CD4-positive, alpha-beta T cell treated with Interleukin-6 for 4 hours (primary cell): ENCODE measurements at regions not wholly inside any gene's neighbourhood (a gene's known extent, or its start where the extent isn't known, plus 50 kb on each side); places are given as distances from the start of the nearest gene placed in this dataset.
"Not testable (repeated sequence)": the region's sequence is repeated elsewhere in the genome, so short reads cannot be mapped to it uniquely, and the experiment has no call there.

Experiments
- DNase-seq: peaks from one replicate; pipeline ENCODE4 v3.0.0-alpha.2; 2020; ENCODE audit warnings: mixed read lengths

GRCh38 chr3:159482241-159482993 lies 506.2 kb upstream of the IL12A start:
- no peak for DNase-seq

- no peak for DNase-seq
Observed at GRCh38 chr3:159482994-159483367, 505.7 kb upstream of the IL12A start.

- DNase-seq = no peak
Observed at GRCh38 chr3:159486580-159486979, 502.1 kb upstream of the IL12A start.

- no peak for DNase-seq
Observed at GRCh38 chr3:159487304-159487703, 501.3 kb upstream of the IL12A start.

DNA sequence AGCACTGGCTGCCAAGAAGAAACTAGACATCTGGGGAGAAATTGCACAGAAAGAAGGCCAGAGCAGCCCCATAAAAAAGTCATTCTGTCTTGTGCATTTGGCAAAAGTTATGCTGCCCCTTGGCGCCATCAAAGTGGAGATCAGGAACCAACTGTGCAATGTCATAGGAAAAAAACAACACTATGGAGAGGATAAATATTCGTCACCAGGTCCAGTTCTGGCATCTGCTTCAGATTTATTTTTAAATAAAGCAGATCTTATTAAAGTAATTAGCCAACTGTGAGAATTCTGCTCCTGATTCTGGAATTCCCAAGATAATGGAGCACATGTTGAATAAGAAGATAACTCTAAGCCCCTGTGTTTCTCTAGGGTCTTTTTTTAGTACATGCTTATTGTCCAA lies 500.0 kb upstream of the IL12A start:
- no peak for DNase-seq

DNA sequence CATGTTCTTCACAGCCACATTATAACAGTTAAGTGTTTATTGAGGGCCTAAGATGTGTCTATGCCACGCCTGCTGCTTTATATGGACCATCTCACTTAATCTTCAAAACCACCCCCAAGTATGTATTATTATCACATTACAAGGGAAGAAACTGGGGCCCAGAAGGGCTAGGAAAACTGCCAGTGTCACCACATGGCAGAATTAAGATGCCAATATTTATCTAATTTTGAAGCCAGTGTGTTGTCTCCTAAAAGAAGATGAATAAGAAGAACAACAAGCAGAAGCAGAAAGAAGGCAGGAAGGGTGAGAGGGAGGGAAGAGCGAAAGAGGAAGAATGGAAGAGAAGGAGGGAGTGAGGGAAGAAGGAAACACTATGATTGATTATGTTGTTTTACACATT lies 491.3 kb upstream of the IL12A start:
- DNase-seq = no peak

DNA sequence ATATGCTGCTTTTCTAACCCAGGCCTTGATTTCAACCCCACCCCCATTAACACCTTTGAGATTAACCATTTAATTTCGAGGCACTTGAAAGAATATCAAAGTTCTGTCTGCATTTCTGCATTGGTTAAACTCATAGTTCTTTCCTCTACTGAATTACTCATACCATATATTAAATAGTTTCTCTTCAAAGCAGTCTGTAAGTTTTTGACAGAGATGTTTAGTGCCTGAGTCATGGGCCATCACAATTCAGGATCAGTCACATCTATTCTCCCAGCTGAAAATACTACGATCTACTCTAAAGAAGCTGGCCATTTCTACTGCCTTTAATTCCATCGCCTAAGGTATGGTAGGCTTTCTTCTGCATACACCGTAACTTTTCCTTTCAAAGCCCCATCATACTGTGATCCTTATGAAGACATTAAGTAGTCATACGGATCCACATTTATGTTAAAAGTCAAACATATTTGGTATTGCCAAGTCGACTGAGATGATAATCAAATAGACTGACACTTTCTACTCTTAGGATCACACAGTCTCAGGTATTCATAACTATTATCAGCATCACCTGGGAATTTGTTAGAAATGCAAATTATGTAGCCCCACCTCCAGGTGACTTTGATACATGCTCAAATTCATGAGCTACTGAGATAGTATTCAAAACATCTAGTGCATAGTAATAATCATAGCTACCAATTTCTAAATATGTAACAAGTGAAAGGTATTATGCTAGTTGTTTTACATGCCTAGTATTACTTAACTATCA lies 489.4 kb upstream of the IL12A start:
- DNase-seq = no peak

DNA sequence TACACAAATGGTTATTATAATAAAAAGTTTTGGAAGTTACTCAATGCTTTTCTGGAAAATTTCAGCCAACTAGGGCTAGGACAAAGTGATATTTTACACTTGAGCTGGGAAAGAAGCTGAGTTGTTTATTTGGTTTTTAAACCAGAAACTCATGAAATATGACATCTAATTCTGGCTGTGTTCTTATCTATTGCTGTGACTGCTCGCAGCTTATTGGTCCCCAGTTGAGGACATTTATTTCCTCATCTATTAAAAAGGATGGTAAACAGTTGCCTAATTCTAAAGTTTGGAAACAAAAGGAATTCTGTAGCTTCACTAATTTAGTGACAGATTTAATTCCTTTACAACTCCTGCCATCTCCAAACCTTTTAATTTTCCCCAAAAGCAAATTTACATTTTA lies 487.6 kb upstream of the IL12A start:
- no peak for DNase-seq

DNA sequence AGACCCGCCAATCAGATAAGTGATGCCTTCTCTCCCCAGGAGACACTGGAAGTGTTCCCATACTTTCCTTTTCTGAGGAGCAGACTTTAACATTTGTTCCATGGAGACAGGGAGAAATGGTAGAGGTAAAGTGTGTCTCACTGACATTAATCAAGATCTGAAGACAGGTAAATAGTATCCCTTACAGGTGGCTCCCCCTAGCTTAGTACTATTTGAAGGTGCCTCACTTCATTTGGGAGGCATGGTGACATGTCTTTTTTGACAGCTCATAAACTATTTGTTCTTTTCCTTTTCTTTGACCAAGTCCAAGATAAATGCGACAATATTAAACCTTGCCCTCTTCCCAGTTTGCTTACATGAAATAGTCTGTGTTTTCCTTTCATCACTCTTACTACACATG lies 485.6 kb upstream of the IL12A start:
- DNase-seq = no peak

DNA sequence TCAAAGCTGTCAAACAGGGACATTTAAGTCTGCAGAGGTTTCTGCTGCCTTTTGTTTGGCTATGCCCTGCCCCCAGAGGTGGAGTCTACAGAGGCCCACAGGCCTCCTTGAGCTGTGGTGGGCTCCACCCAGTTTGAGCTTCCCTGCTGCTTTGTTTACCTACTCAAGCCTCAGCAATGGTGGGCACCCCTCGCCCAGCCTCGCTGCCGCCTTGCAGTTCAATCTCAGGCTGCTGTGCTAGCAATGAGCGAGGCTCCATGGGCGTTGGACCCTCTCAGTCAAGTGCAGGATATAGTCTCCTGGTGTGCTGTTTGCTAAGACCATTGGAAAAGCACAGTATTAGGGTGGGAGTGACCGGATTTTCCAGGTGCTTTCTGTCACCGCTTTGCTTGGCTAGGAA lies 477.6 kb upstream of the IL12A start:
- DNase-seq = not testable (repeated sequence)

- DNase-seq = no peak
Observed at GRCh38 chr3:159513444-159513843, 475.2 kb upstream of the IL12A start.

DNA sequence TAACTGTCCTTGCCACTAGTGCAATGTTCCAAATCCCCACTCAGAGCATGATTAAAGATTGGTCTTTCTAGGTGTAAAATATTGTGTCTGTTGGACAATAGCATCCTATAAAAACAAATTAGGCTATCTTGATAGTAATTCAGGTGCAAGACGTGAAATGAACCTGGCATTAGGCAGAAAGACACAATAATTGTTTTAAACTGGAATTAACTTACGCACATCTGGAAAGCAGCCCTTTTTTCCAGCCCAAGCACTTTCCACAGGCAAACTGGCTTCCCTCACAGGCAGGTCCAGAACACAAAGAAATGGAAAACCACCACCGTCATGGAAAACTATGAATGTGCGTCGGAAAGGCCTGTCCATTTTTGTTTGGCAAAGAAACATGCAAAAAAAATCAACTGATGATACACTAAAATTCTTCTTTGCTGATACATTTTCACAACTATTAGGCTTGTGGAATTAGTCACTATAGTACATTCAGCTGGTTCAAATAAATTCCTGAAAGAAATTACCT lies 474.7 kb upstream of the IL12A start:
- DNase-seq = no peak

DNA sequence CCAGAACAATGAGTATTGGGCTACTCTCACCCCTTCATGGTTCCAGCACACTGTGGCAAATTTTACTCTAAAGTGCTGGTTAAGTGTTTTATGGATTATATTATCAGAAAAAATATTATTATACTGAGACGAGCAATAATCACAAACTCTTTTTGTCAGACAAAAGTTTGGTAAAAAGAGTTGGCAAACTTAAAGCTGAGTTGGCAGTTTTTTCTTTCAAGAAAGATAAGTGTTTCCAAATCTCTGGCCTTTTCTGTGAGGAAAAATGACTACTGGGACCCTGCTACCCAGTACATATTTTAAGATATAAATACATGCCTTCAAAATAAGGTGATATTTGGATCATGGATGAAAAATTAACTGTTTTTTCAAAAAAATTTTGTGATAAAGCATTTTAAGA lies 471.5 kb upstream of the IL12A start:
- DNase-seq = no peak

DNA sequence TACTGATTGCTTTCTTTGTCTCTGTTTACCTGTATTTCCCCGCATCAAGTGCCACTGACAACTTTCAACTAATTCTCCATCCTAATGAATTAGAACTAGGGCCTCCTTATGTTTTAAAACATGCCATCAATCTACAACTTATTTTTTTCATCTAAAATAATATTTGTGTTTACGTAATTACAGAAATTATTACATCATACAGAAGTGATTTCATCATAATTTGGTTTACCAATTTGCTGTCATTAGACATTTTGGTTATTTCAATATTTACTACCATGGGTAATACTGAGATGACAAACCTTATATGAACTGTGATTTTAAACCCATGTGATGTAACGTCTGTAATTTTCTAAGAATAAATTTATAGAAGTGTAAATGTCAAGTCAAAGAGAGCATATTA lies 468.0 kb upstream of the IL12A start:
- DNase-seq = no peak

DNA sequence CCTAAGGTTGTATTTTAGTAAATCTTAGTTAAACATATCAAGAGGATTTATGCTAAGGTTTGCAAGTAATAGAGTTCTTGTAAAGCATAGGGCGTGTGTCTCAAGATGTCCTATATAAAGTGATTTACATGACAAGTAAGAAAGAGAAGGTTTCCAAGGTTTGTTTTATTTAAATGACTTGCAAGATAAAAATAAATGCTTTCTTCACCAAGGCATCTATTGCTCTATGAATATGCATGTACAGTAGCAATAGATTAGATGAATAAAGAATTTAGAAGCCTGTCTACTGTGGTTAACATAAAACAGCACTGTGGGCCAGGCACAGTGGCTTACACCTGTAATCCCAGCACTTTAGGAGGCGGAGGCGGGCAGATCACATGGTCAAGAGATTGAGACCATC lies 466.4 kb upstream of the IL12A start:
- DNase-seq = no peak

- no peak for DNase-seq
Observed at GRCh38 chr3:159528251-159528895, 460.3 kb upstream of the IL12A start.

DNA sequence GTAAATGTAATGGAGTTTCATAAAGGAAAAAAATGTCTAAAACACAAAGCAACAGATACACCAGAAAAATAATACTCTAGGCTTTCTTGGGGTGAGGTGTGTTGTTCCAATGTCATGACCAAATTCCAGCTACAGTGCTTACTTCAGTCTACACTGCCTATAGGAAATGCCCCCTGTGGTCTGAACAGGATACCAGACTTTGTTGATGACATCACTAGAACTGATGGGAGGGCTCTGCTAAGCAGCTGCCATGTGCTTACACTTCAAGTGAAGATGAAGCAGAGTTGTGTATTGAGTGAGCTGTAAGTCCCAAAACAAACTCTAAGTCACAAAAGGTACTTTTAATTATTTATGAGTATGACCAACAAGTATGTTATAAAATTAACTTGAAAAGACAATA lies 456.1 kb upstream of the IL12A start:
- DNase-seq = no peak

- DNase-seq = no peak
Observed at GRCh38 chr3:159534496-159534895, 454.1 kb upstream of the IL12A start.

- DNase-seq = no peak
Observed at GRCh38 chr3:159536876-159537275, 451.8 kb upstream of the IL12A start.

- no peak for DNase-seq
Observed at GRCh38 chr3:159538507-159538906, 450.1 kb upstream of the IL12A start.

GRCh38 chr3:159540882-159541495 lies 447.6 kb upstream of the IL12A start:
- DNase-seq = no peak

GRCh38 chr3:159548675-159549335 lies 439.8 kb upstream of the IL12A start:
- no peak for DNase-seq

GRCh38 chr3:159555205-159555604 lies 433.4 kb upstream of the IL12A start:
- DNase-seq = no peak
